ENCODE measurements at regions not wholly inside any gene's neighbourhood (a gene's known extent, or its start where the extent isn't known, plus 50 kb on each side); places are given as distances from the start of the nearest gene placed in this dataset.

GRCh38 chrX:140151316-140151715 lies 186.0 kb upstream of the CXorf66 start:
- Histone ChIP-seq H3K27ac (ENCODE audit: control insufficient read depth, insufficient read depth) (no peak overlapping the region), H3K9ac (ENCODE audit: control insufficient read depth, insufficient read depth, low read length) (no peak overlapping the region), H2AFZ (ENCODE audit: control insufficient read depth, low read depth, low read length) (no peak overlapping the region), H3K4me1 (ENCODE audit: control insufficient read depth, insufficient read depth, low read length) (no peaks in the 10 kb centered on the region), H3K36me3 (ENCODE audit: control insufficient read depth in 2 of 2, insufficient read depth in 2 of 2, low read length in 1 of 2) (no peaks in the 10 kb centered on the region), H3K27me3 (replicated peaks in 1 of 2; ENCODE audit: control insufficient read depth in 2 of 2, insufficient read depth in 2 of 2, low read length in 1 of 2) (no peaks in the 10 kb centered on the region), H3K4me3 (no peak overlapping the region), H3K9me3 (replicated peaks; ENCODE audit: control insufficient read depth, insufficient read depth, low read length) (no peaks in the 10 kb centered on the region; the same call in 2 of the 3 replicates), H4K20me1 (ENCODE audit: control insufficient read depth, insufficient read depth) (no peaks in the 10 kb centered on the region), H3K79me2 (ENCODE audit: control insufficient read depth, insufficient read depth, low read length) (no peaks in the 10 kb centered on the region), H3K4me2 (ENCODE audit: control insufficient read depth, insufficient read depth) (no peak overlapping the region)
- ChIA-PET SMC1A (ENCODE audit: uncharacterized antibody, unreplicated experiment) (no interaction called here), CTCF (no interaction called here), POLR2A (no interaction called here), RAD21 (ENCODE audit: unreplicated experiment) (no interaction called here)
- TF ChIP-seq ZBTB40 (IDR thresholded peaks at IDR 0.05; ENCODE audit: borderline replicate concordance) (no peak), MEF2B (IDR thresholded peaks at IDR 0.05; ENCODE audit: partially characterized antibody, poor library complexity, severe bottlenecking) (no peak), MAX (IDR thresholded peaks at IDR 0.05; ENCODE audit: low read depth, low read length) (no peak), HDAC6 (IDR thresholded peaks at IDR 0.05; ENCODE audit: unreplicated experiment) (no peak), CREM (IDR thresholded peaks at IDR 0.05; ENCODE audit: low read depth) (no peak), ZNF384 (IDR thresholded peaks at IDR 0.05; ENCODE audit: borderline replicate concordance, low read depth, low read length) (no peak), STAT3 (IDR thresholded peaks at IDR 0.05; ENCODE audit: low read depth, low read length) (no peak), ZBTB33 (IDR thresholded peaks at IDR 0.05) (no peak), POLR2AphosphoS2 (IDR thresholded peaks at IDR 0.05; ENCODE audit: low read depth, low read length) (no peak), USF1 (IDR thresholded peaks at IDR 0.05; ENCODE audit: borderline replicate concordance, extremely low read length, insufficient read depth, low read depth, low read length) (no peak), SRF (IDR thresholded peaks at IDR 0.05; ENCODE audit: low read depth in 2 of 2, low read length in 2 of 2) (no peak), ZZZ3 (IDR thresholded peaks at IDR 0.05; ENCODE audit: control insufficient read depth, insufficient read length, low read depth) (no peak), CHD2 (IDR thresholded peaks at IDR 0.05; ENCODE audit: borderline replicate concordance, low read depth, low read length) (no peak), EED (IDR thresholded peaks at IDR 0.05; ENCODE audit: low read depth) (no peak), ZSCAN29 (IDR thresholded peaks at IDR 0.05) (no peak), NRF1 (conservative IDR thresholded peaks at IDR 0.05; ENCODE audit: low read depth, low read length) (no peak), SREBF1 (IDR thresholded peaks at IDR 0.05; ENCODE audit: low read length) (no peak), POLR2AphosphoS5 (IDR thresholded peaks at IDR 0.05; ENCODE audit: low read length) (no peak)
- intact Hi-C loops (cut with micrococcal nuclease; ENCODE audit: unreplicated experiment) (no loop called here), in situ Hi-C loops (cut with MboI) (no loop called here)
- WGBS (ENCODE audit: insufficient coverage, insufficient replicate concordance, low lambda C conversion rate, missing lambda C conversion rate) = 0% methylated on average over 3 of the region's 4 CpGs
- BruUV-seq (replicated peaks) = no TSS peak
- FAIRE-seq = no peak
- DNase-seq (ENCODE audit: low read depth, low spot score) = no peak
- ATAC-seq = no peak
